H9 (cell line): ENCODE measurements at regions not wholly inside any gene's neighbourhood (a gene's known extent, or its start where the extent isn't known, plus 50 kb on each side); places are given as distances from the start of the nearest gene placed in this dataset.

ENCODE experiments used
- DNase-seq: peaks from one replicate; pipeline ENCODE4 v3.0.0-alpha.2; 2017
- H2AFZ ChIP-seq: one replicate; pipeline ENCODE4 v1.6.1; 2013; ENCODE audit warnings: mild to moderate bottlenecking, low read length, control low read depth, moderate library complexity
- H2AK5ac ChIP-seq: 2 replicates; pipeline ENCODE4 v1.6.1; 2013; ENCODE audit warnings: low read length, control low read depth, mixed read lengths; ENCODE audit not compliant: insufficient read length
- H2BK120ac ChIP-seq: one replicate; pipeline ENCODE4 v1.6.1; 2013; ENCODE audit warnings: low read depth, mild to moderate bottlenecking, low read length, control low read depth, inconsistent platforms; ENCODE audit not compliant: poor library complexity, severe bottlenecking
- H2BK12ac ChIP-seq: 2 replicates; pipeline ENCODE4 v1.6.1; 2013; ENCODE audit warnings: low read length, control low read depth, mixed read lengths, low read depth; ENCODE audit not compliant: insufficient read length
- H2BK15ac ChIP-seq: 2 replicates; pipeline ENCODE4 v1.6.1; 2013; ENCODE audit warnings: low read depth, low read length, control low read depth
- H2BK20ac ChIP-seq: one replicate; pipeline ENCODE4 v1.6.1; 2013; ENCODE audit warnings: low read depth, mild to moderate bottlenecking, low read length, control low read depth, inconsistent platforms; ENCODE audit not compliant: poor library complexity, severe bottlenecking
- H2BK5ac ChIP-seq: 2 replicates; pipeline ENCODE4 v1.6.1; 2013; ENCODE audit warnings: low read length, control low read depth, mixed read lengths; ENCODE audit not compliant: insufficient read length
- H3K14ac ChIP-seq: 2 replicates; pipeline ENCODE4 v1.6.1; 2013; ENCODE audit warnings: low read length, control low read depth; ENCODE audit not compliant: insufficient read depth
- H3K18ac ChIP-seq: 2 replicates; pipeline ENCODE4 v1.6.1; 2013; ENCODE audit warnings: low read depth, mild to moderate bottlenecking, mixed read lengths, low read length, control low read depth; ENCODE audit not compliant: insufficient read length
- H3K23ac ChIP-seq: 2 replicates; pipeline ENCODE4 v1.6.1; 2013; ENCODE audit warnings: low read length, control low read depth, mixed read lengths, low read depth; ENCODE audit not compliant: insufficient read length
- H3K23me2 ChIP-seq: 2 replicates; pipeline ENCODE4 v1.6.1; 2013; ENCODE audit warnings: low read depth, mild to moderate bottlenecking, mixed read lengths, low read length, control low read depth; ENCODE audit not compliant: insufficient read length, poor library complexity, severe bottlenecking
- H3K27ac ChIP-seq: 2 replicates; pipeline ENCODE4 v1.5.1; 2013; ENCODE audit warnings: low read length, control low read depth, mixed read lengths, low read depth; ENCODE audit not compliant: insufficient read length
- H3K27me3 ChIP-seq: 2 replicates; pipeline ENCODE4 v1.6.1; 2013; ENCODE audit warnings: low read length, control low read depth, inconsistent platforms; ENCODE audit not compliant: insufficient read depth
- H3K4ac ChIP-seq: 2 replicates; pipeline ENCODE4 v1.6.1; 2013; ENCODE audit warnings: low read depth, mild to moderate bottlenecking, control low read depth, inconsistent platforms, low read length, moderate library complexity
- H3K4me1 ChIP-seq: 2 replicates; pipeline ENCODE4 v1.6.1; 2013; ENCODE audit warnings: low read length, control low read depth, inconsistent platforms; ENCODE audit not compliant: insufficient read depth
- H3K4me2 ChIP-seq: 2 replicates; pipeline ENCODE4 v1.6.1; 2013; ENCODE audit warnings: low read length, control low read depth, mixed read lengths; ENCODE audit not compliant: insufficient read length, insufficient read depth
- H3K56ac ChIP-seq: 2 replicates; pipeline ENCODE4 v1.6.1; 2013; ENCODE audit warnings: low read depth, mild to moderate bottlenecking, mixed read lengths, low read length, control low read depth; ENCODE audit not compliant: insufficient read length
- H3K79me1 ChIP-seq: 2 replicates; pipeline ENCODE4 v1.6.1; 2013; ENCODE audit warnings: low read depth, mild to moderate bottlenecking, moderate library complexity, low read length, control low read depth, inconsistent platforms; ENCODE audit not compliant: insufficient read depth, poor library complexity, severe bottlenecking
- H3K79me2 ChIP-seq: 2 replicates; pipeline ENCODE4 v1.6.1; 2013; ENCODE audit warnings: low read length, control low read depth, inconsistent platforms; ENCODE audit not compliant: insufficient read depth
- H3K9ac ChIP-seq: 2 replicates; pipeline ENCODE4 v1.6.1; 2013; ENCODE audit warnings: low read length, control low read depth, mixed read lengths; ENCODE audit not compliant: insufficient read length; ENCODE audit errors: extremely low read depth
- H3K9me3 ChIP-seq: one replicate; pipeline ENCODE4 v1.6.1; 2013; ENCODE audit warnings: low read depth, low read length, inconsistent platforms; ENCODE audit not compliant: control insufficient read depth
- H3T11ph ChIP-seq: one replicate; pipeline ENCODE4 v1.6.1; 2013; ENCODE audit warnings: mild to moderate bottlenecking, low read length, control low read depth, inconsistent platforms
- H4K20me1 ChIP-seq: one replicate; pipeline ENCODE4 v1.6.1; 2013; ENCODE audit not compliant: control insufficient read depth, insufficient read length, insufficient read depth
- H4K5ac ChIP-seq: 2 replicates; pipeline ENCODE4 v1.6.1; 2013; ENCODE audit warnings: low read depth, mild to moderate bottlenecking, mixed read lengths, low read length, control low read depth; ENCODE audit not compliant: insufficient read length
- H4K8ac ChIP-seq: replicated peaks from 2 replicates; pipeline ENCODE4 v1.6.1; 2013; ENCODE audit warnings: low read length, control low read depth, mixed read lengths, low read depth; ENCODE audit not compliant: insufficient read length
- H4K91ac ChIP-seq: 2 replicates; pipeline ENCODE4 v1.6.1; 2013; ENCODE audit warnings: low read depth, mild to moderate bottlenecking, moderate library complexity, mixed read lengths, low read length, control low read depth; ENCODE audit not compliant: insufficient read length
- H3K27ac Mint-ChIP-seq, 3 experiments: 2 replicates in 2 of 3; 3 replicates in 1 of 3; pipeline ENCODE4 v1.8.0; 2020 to 2021; ENCODE audit warnings: mixed read lengths in 3 of 3, mild to moderate bottlenecking in 1 of 3, moderate library complexity in 1 of 3
- H3K27me3 Mint-ChIP-seq: 2 replicates; pipeline ENCODE4 v1.8.0; 2021; ENCODE audit warnings: low read depth, mild to moderate bottlenecking, moderate library complexity, mixed read lengths
- H3K36me3 Mint-ChIP-seq, 3 experiments: 2 replicates in 2 of 3; 3 replicates in 1 of 3; pipeline ENCODE4 v1.8.0; 2020 to 2021; ENCODE audit warnings: low read depth in 3 of 3, mixed read lengths in 3 of 3; ENCODE audit not compliant: insufficient read depth in 1 of 3
- H3K4me1 Mint-ChIP-seq, 2 experiments: 2 replicates each; pipeline ENCODE4 v1.8.0; 2020; ENCODE audit warnings: mixed read lengths in 2 of 2
- H3K4me3 Mint-ChIP-seq, 2 experiments: 2 replicates in 1 of 2; 3 replicates in 1 of 2; pipeline ENCODE4 v1.8.0; 2020 to 2021; ENCODE audit warnings: mild to moderate bottlenecking in 2 of 2, mixed read lengths in 2 of 2, moderate library complexity in 1 of 2
- H3K9me3 Mint-ChIP-seq, 2 experiments: 2 replicates in 1 of 2; 3 replicates in 1 of 2; pipeline ENCODE4 v1.8.0; 2020; ENCODE audit warnings: mild to moderate bottlenecking in 2 of 2, mixed read lengths in 2 of 2, moderate library complexity in 1 of 2
- CTCF ChIP-seq: fragments of 200-600 bp; sonication (generic); conservative IDR thresholded peaks from 3 replicates; pipeline ENCODE4 v1.8.0; 2021; ENCODE audit warnings: antibody characterized with exemption, mild to moderate bottlenecking
- WGBS: extraction: QIAGEN DNeasy Blood & Tissue Kit; methylation state at CpG from one replicate; pipeline ENCODE4 v1.1.7; 2013; ENCODE audit warnings: missing lambda C conversion rate, low lambda C conversion rate, mixed read lengths; ENCODE audit not compliant: insufficient read length; ENCODE audit errors: extremely low coverage; 5-methylcytosine and 5-hydroxymethylcytosine counted together

- peaks cover 0 to 4% (median 3%) of the 10 kb centered on the region in 3 experiments; a peak in 2 of 7 replicates for H3K36me3 Mint-ChIP-seq
- Histone ChIP-seq H3K4ac (no peak overlapping the region), H2BK15ac (no peak overlapping the region), H3T11ph (no peak overlapping the region), H2BK5ac (no peak overlapping the region), H2BK20ac (no peak overlapping the region), H3K56ac (no peak overlapping the region), H4K5ac (no peak overlapping the region), H3K4me1 (peaks cover 5% of the 10 kb centered on the region; the same call in 1 of the 2 replicates), H3K14ac (no peak overlapping the region), H3K27ac (no peak overlapping the region), H3K23me2 (no peaks in the 10 kb centered on the region), H4K91ac (no peak overlapping the region), H3K4me2 (no peak overlapping the region), H3K79me2 (no peaks in the 10 kb centered on the region), H2BK12ac (no peak overlapping the region), H2AK5ac (no peak overlapping the region), H2AFZ (no peak overlapping the region), H3K9me3 (no peaks in the 10 kb centered on the region), H2BK120ac (no peak overlapping the region), H3K9ac (no peak overlapping the region), H3K79me1 (no peaks in the 10 kb centered on the region), H4K20me1 (no peaks in the 10 kb centered on the region), H3K18ac (no peak overlapping the region), H4K8ac (no peak overlapping the region), H3K23ac (no peak overlapping the region), H3K27me3 (no peaks in the 10 kb centered on the region)
- no peaks in the 10 kb centered on the region for H3K9me3 Mint-ChIP-seq
- no CpG with 5 or more reads among the region's 3 CpGs for WGBS
- peaks cover 11 to 25% of the 10 kb centered on the region in 2 experiments for H3K4me1 Mint-ChIP-seq
- H3K4me3 Mint-ChIP-seq, result peak overlapping the region in 1 of 2 experiments; percentile 7; a peak in 2 of 5 replicates
- H3K27ac Mint-ChIP-seq, result peak overlapping the region; percentile 59 to 98 (median 82)
- TF ChIP-seq CTCF, result no peak
- DNase-seq, result no peak
- H3K27me3 Mint-ChIP-seq, result no peaks in the 10 kb centered on the region
These were observed 317.1 kb upstream of the PABPC4L start for GRCh38 chr4:134518574-134519217.
